ENCODE measurements at regions not wholly inside any gene's neighbourhood (a gene's known extent, or its start where the extent isn't known, plus 50 kb on each side); places are given as distances from the start of the nearest gene placed in this dataset.

- DNase-seq (ENCODE audit: low read depth), result no peak
- H3K4me3 ChIP-seq (ENCODE audit: control insufficient read depth, low read depth, low read length), result no peak overlapping the region
- TF ChIP-seq CTCF (conservative IDR thresholded peaks at IDR 0.05; ENCODE audit: control insufficient read depth, insufficient read depth, low read depth, low read length), result no peak
Measured at GRCh38 chr10:88221010-88221973, 357.9 kb downstream of the PTEN start.

GRCh38 chr10:88222881-88223280 lies 359.5 kb downstream of the PTEN start:
- DNase-seq (ENCODE audit: low read depth), result no peak
- no peak for TF ChIP-seq CTCF (conservative IDR thresholded peaks at IDR 0.05; ENCODE audit: control insufficient read depth, insufficient read depth, low read depth, low read length)
- no peak overlapping the region for H3K4me3 ChIP-seq (ENCODE audit: control insufficient read depth, low read depth, low read length)
